Inflammatory macrophage treated with lipopolysaccharide for 1 hour (primary cell): ENCODE measurements at regions not wholly inside any gene's neighbourhood (a gene's known extent, or its start where the extent isn't known, plus 50 kb on each side); places are given as distances from the start of the nearest gene placed in this dataset.
A peak's percentile ranks its signal among the peaks of the same experiment; 100 is the strongest.
"Not testable (repeated sequence)": the region's sequence is repeated elsewhere in the genome, so short reads cannot be mapped to it uniquely, and the experiment has no call there.

ENCODE experiments used
- DNase-seq, 2 donors: peaks; one replicate each; pipeline ENCODE4 v3.0.0-alpha.2; 2020 to 2022

- no peak for DNase-seq
These were observed 394.4 kb upstream of the CHRM3 start for GRCh38 chr1:238991765-238992495.

- DNase-seq = no peak
These were observed 401.1 kb upstream of the CHRM3 start for GRCh38 chr1:238985312-238985711.

GRCh38 chr1:238982736-238983135 lies 403.6 kb upstream of the CHRM3 start:
- DNase-seq = no peak

GRCh38 chr1:238981317-238981933 lies 404.9 kb upstream of the CHRM3 start:
- DNase-seq = no peak

- no peak for DNase-seq
These were observed 406.3 kb upstream of the CHRM3 start for GRCh38 chr1:238980053-238980452.

- no peak for DNase-seq
These were observed 421.7 kb upstream of the CHRM3 start for GRCh38 chr1:238964631-238965030.

GRCh38 chr1:238962941-238963340 lies 423.4 kb upstream of the CHRM3 start:
- DNase-seq = no peak

- DNase-seq = no peak
These were observed 424.6 kb upstream of the CHRM3 start for GRCh38 chr1:238961790-238962189.

- DNase-seq = no peak
These were observed 426.3 kb upstream of the CHRM3 start for GRCh38 chr1:238960071-238960470.

GRCh38 chr1:238955934-238956333 lies 430.4 kb upstream of the CHRM3 start:
- no peak for DNase-seq

- no peak for DNase-seq
These were observed 431.5 kb upstream of the CHRM3 start for GRCh38 chr1:238954865-238955264.

GRCh38 chr1:238953448-238954010 lies 432.8 kb upstream of the CHRM3 start:
- no peak for DNase-seq

GRCh38 chr1:238951809-238952208 lies 434.6 kb upstream of the CHRM3 start:
- DNase-seq = peak; percentile 10 to 40

GRCh38 chr1:238950784-238951183 lies 435.6 kb upstream of the CHRM3 start:
- DNase-seq = peak; percentile 7 to 18

- no peak for DNase-seq
These were observed 436.4 kb upstream of the CHRM3 start for GRCh38 chr1:238950017-238950416.

- DNase-seq = no peak
These were observed 442.3 kb upstream of the CHRM3 start for GRCh38 chr1:238944028-238944427.

GRCh38 chr1:238927899-238928298 lies 458.5 kb upstream of the CHRM3 start:
- no peak for DNase-seq

- no peak for DNase-seq
These were observed 469.5 kb upstream of the CHRM3 start for GRCh38 chr1:238916828-238917227.

- no peak for DNase-seq
These were observed 472.0 kb upstream of the CHRM3 start for GRCh38 chr1:238914346-238914745.

GRCh38 chr1:238913210-238913609 lies 473.2 kb upstream of the CHRM3 start:
- no peak for DNase-seq

GRCh38 chr1:238912148-238912547 lies 474.2 kb upstream of the CHRM3 start:
- no peak for DNase-seq

GRCh38 chr1:238902752-238903151 lies 483.6 kb upstream of the CHRM3 start:
- DNase-seq = not testable (repeated sequence)

- no peak for DNase-seq
These were observed 486.0 kb upstream of the CHRM3 start for GRCh38 chr1:238900334-238900865.

GRCh38 chr1:238898856-238899255 lies 487.5 kb upstream of the CHRM3 start:
- DNase-seq = no peak
